Keratinocyte (primary cell): ENCODE measurements at regions not wholly inside any gene's neighbourhood (a gene's known extent, or its start where the extent isn't known, plus 50 kb on each side); places are given as distances from the start of the nearest gene placed in this dataset.

Experiments
- EZH2 ChIP-seq: IDR thresholded peaks from one replicate; pipeline ENCODE4 v1.6.1; 2012; ENCODE audit warnings: inconsistent platforms, mild to moderate bottlenecking, low read length, moderate library complexity
- TF ChIP-seq, protein P1 (sequence below), 3 experiments: IDR thresholded peaks in 1 of 3; conservative IDR thresholded peaks in 1 of 3; optimal IDR thresholded peaks in 1 of 3; 2 replicates in 2 of 3; 3 replicates in 1 of 3; pipeline versions ENCODE3 to v1.5.1; 2011; ENCODE audit warnings: low read length in 3 of 3, mild to moderate bottlenecking in 3 of 3, moderate library complexity in 2 of 3, control low read depth in 1 of 3, inconsistent platforms in 1 of 3; ENCODE audit not compliant: insufficient read depth in 2 of 3; ENCODE audit errors: extremely low read depth in 1 of 3

- TF ChIP-seq, protein P1, sequence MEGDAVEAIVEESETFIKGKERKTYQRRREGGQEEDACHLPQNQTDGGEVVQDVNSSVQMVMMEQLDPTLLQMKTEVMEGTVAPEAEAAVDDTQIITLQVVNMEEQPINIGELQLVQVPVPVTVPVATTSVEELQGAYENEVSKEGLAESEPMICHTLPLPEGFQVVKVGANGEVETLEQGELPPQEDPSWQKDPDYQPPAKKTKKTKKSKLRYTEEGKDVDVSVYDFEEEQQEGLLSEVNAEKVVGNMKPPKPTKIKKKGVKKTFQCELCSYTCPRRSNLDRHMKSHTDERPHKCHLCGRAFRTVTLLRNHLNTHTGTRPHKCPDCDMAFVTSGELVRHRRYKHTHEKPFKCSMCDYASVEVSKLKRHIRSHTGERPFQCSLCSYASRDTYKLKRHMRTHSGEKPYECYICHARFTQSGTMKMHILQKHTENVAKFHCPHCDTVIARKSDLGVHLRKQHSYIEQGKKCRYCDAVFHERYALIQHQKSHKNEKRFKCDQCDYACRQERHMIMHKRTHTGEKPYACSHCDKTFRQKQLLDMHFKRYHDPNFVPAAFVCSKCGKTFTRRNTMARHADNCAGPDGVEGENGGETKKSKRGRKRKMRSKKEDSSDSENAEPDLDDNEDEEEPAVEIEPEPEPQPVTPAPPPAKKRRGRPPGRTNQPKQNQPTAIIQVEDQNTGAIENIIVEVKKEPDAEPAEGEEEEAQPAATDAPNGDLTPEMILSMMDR (optimal IDR thresholded peaks at IDR 0.05 in 1 of 3, IDR thresholded peaks at IDR 0.05 in 1 of 3, conservative IDR thresholded peaks at IDR 0.05 in 1 of 3; ENCODE audit: extremely low read depth in 1 of 3, insufficient read depth in 2 of 3, low read length in 3 of 3): no peak
- TF ChIP-seq EZH2: no peak
These were observed 62.6 kb upstream of the XPA start for GRCh38 chr9:97759581-97760288.
